T47D (cell line): ENCODE measurements at regions not wholly inside any gene's neighbourhood (a gene's known extent, or its start where the extent isn't known, plus 50 kb on each side); places are given as distances from the start of the nearest gene placed in this dataset.
"Not testable (repeated sequence)": the region's sequence is repeated elsewhere in the genome, so short reads cannot be mapped to it uniquely, and the experiment has no call there.

ENCODE experiments used
- DNase-seq, 2 experiments: peaks; one replicate each; pipeline versions ENCODE4 v3.0.0 to v3.0.0-alpha.2; 2011 to 2012; ENCODE audit warnings: low read depth in 1 of 2, low spot score in 1 of 2
- JUND ChIP-seq: IDR thresholded peaks from 2 replicates; pipeline ENCODE4 v1.6.1; 2012; ENCODE audit warnings: low read depth
- in situ Hi-C: cut with HindIII; loops from 2 replicates; pipeline ENCODE4 v1.10.0; 2016; ENCODE audit warnings: low sequenced_read_pairs, low pct_unique_long_range_greater_than_20kb

GRCh38 chr17:13659051-13659450 lies 57.3 kb upstream of the HS3ST3A1 start:
- in situ Hi-C loops, DNase-seq: not testable (repeated sequence)

- DNase-seq: no peak
- in situ Hi-C loops: no loop called here
- no peak for TF ChIP-seq JUND
These were observed 64.3 kb upstream of the HS3ST3A1 start for GRCh38 chr17:13665872-13666635.

GRCh38 chr17:13671341-13671740 lies 69.6 kb upstream of the HS3ST3A1 start:
- in situ Hi-C loops: no loop called here
- no peak for DNase-seq
- no peak for TF ChIP-seq JUND

- DNase-seq: no peak
- in situ Hi-C loops: no loop called here
These were observed 70.0 kb upstream of the HS3ST3A1 start for GRCh38 chr17:13671771-13672170.

GRCh38 chr17:13678361-13678760 lies 76.6 kb upstream of the HS3ST3A1 start:
- DNase-seq: no peak
- in situ Hi-C loops: no loop called here
- TF ChIP-seq JUND: no peak

More at GRCh38 chr17:13671771-13672170, 70.0 kb upstream of the HS3ST3A1 start:
- TF ChIP-seq JUND: no peak

GRCh38 chr17:13678841-13679240 lies 77.1 kb upstream of the HS3ST3A1 start:
- DNase-seq: no peak
- in situ Hi-C loops: no loop called here
- TF ChIP-seq JUND: no peak

- in situ Hi-C loops: no loop called here
- TF ChIP-seq JUND: no peak
- no peak for DNase-seq
These were observed 87.0 kb upstream of the HS3ST3A1 start for GRCh38 chr17:13688716-13689115.

GRCh38 chr17:13690806-13691205 lies 89.1 kb upstream of the HS3ST3A1 start:
- in situ Hi-C loops: no loop called here
- DNase-seq: no peak
- no peak for TF ChIP-seq JUND

GRCh38 chr17:13694934-13695333 lies 93.2 kb upstream of the HS3ST3A1 start:
- no peak for TF ChIP-seq JUND
- no peak for DNase-seq
- in situ Hi-C loops: no loop called here

- DNase-seq: no peak
- no peak for TF ChIP-seq JUND
- in situ Hi-C loops: no loop called here
These were observed 97.1 kb upstream of the HS3ST3A1 start for GRCh38 chr17:13698832-13699231.

- TF ChIP-seq JUND: no peak
- in situ Hi-C loops: no loop called here
These were observed 97.5 kb upstream of the HS3ST3A1 start for GRCh38 chr17:13699261-13699660.

GRCh38 chr17:13702266-13702665 lies 100.5 kb upstream of the HS3ST3A1 start:
- TF ChIP-seq JUND: no peak
- DNase-seq: no peak
- in situ Hi-C loops: no loop called here

More at GRCh38 chr17:13699261-13699660, 97.5 kb upstream of the HS3ST3A1 start:
- no peak for DNase-seq

- TF ChIP-seq JUND: no peak
- in situ Hi-C loops: no loop called here
- no peak for DNase-seq
These were observed 102.6 kb upstream of the HS3ST3A1 start for GRCh38 chr17:13704333-13704732.

- in situ Hi-C loops: no loop called here
- TF ChIP-seq JUND: no peak
- no peak for DNase-seq
These were observed 103.5 kb upstream of the HS3ST3A1 start for GRCh38 chr17:13705221-13705620.
